ENCODE measurements at regions not wholly inside any gene's neighbourhood (a gene's known extent, or its start where the extent isn't known, plus 50 kb on each side); places are given as distances from the start of the nearest gene placed in this dataset.

GRCh38 chr15:85847031-85847430, 52.3 kb upstream of the KLHL25 start:
- DNase-seq: no peak

GRCh38 chr15:85849946-85850345, 55.2 kb upstream of the KLHL25 start:
- peak; percentile 49 for DNase-seq

GRCh38 chr15:85852969-85853368, 58.2 kb upstream of the KLHL25 start:
- peak; percentile 54 for DNase-seq

DNA sequence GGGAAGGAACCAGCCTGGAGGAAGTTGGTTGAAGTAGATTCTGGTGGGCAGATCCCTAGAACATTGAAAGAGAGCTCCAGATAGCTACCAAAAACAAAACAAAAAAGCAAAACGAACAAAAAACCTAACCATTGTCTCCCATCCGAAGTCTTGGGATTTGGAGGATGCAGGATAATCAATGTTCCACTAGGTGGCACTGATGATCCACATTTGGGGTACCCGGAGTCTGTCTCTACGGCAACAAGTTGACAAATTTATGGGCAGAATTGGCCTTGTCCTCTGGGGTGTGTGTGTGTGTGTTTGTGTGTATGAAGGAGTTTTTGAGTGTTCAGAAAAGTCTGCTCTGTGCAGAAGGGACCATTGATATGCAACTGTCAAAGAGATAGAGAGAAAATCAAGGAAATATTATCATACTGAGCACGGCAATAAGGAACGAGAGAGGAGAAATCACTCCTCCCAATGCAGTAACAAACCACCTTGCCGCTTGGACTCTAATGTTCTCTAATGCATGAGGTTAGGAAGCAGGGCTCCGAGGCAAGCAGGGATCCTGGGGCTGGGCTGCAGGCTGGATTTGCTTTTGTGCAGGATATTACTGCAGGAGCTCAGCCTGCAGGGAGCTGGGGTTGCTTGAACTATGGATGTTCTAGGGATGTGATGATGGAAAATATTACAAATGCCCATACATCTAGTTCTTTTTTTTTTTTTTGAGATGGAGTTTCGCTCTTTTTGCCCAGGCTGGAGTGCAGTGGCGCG, 59.8 kb upstream of the KLHL25 start:
- DNase-seq: peak; percentile 68

- DNase-seq: peak; percentile 92
These were observed 64.1 kb upstream of the KLHL25 start for GRCh38 chr15:85858586-85859375.

GRCh38 chr15:85859671-85860070, 64.9 kb upstream of the KLHL25 start:
- no peak for DNase-seq

DNA sequence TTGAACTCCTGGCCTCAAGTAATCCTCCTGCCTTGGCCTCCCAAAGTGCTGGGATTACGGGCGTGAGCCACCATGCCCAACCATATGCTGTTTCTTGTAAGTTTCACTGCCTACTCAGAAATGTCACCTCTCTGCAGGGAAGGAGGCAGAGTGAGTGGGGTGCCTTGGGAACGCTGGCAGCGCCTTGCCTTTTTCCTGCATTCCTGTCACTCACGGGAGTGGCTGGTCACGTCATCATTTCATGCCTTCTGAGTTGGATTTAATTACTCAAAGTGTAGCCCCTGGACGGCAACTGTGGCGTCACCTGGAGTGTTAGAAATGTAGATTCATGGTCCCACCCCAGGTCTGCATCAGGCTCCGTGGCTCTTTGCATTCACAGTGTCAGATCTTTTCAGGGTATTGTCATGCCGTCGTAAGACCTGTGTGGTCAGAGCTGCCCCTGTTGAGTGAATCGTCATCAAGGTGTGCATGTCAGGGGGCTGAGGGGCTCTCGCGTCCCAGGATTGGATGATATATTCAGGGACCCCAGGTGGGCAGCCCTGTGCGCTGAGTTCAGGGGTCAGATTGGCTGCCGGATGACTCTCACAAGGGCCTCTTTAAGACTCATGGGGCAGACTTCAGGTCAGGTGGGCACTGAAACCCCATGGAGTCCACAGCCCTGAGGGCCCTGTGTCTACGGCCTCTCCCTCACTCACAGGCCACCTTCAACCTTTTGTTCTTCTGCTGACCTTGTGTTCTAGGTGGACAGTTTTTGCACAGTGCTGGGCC, 65.9 kb upstream of the KLHL25 start:
- DNase-seq: no peak

DNA sequence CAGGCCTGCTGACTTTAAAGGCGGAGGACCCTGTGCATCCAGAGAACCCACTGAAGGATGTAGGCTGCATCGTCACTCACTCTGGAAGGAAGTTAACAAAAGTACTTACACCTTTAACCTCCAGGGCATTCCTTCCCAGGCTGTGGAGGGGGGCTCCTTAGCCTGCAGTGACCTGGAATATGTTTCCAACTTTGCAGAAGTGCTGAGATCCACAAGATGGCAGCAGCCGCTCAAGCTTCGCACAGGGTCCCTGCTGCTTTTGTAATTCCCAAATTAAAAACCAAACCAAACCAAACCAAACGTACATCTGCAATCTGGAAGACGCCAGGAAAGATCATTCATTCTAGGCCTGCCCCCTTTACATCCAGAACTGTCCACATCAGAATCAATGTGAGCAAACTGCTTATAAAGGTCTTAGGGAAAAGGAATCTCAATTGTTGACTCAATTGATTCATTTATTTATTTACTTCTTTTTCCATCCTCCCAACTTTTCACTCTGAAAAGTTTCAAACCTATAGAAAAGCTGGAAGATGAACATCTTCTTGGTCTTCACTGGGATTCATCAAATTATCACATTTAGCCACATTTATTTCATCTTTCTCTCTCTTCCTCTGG, 70.5 kb upstream of the KLHL25 start:
- DNase-seq: no peak

- no peak for DNase-seq
These were observed 72.5 kb upstream of the KLHL25 start for GRCh38 chr15:85867250-85867649.

- no peak for DNase-seq
These were observed 74.4 kb upstream of the KLHL25 start for GRCh38 chr15:85869124-85869523.

DNA sequence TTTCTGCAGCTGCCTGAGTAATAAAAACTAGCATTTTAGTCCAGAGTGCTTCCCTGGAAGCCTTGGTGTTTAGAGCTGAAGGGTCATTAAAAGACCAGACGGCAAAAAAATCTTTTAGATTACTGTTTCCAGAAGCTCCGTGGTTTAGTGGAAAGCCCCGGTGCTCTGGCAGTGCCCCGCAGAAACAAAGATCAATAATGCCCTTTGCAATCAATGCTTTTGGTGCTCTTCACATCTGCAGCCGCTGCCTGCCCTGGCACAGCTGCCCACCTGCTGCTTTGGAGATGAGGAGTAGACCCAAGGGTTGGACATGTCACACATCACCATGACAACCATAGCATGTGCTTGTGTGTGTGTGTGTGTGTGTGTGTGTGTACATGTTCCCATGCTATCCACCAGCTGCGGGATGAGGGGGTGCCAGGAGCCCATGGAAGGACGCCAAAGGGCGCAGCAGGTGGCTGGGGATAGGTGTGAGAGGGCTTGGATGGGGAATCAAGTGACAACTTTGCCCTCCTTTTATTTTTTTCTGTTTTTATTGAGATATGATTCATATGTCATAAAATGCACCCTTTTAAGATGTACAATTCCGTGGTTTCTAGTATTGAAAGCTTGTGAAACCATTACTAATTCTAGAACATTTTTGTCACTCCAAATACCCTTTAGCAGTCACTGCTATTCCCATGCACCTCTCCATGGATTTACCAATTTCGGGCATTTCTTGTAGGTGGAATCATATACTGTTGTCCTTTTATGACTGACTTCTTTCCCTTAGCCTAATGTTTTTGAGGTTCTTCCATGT, 75.7 kb upstream of the KLHL25 start:
- no peak for DNase-seq

GRCh38 chr15:85871545-85871944, 76.8 kb upstream of the KLHL25 start:
- DNase-seq: no peak

GRCh38 chr15:85872125-85872524, 77.4 kb upstream of the KLHL25 start:
- DNase-seq: no peak

DNA sequence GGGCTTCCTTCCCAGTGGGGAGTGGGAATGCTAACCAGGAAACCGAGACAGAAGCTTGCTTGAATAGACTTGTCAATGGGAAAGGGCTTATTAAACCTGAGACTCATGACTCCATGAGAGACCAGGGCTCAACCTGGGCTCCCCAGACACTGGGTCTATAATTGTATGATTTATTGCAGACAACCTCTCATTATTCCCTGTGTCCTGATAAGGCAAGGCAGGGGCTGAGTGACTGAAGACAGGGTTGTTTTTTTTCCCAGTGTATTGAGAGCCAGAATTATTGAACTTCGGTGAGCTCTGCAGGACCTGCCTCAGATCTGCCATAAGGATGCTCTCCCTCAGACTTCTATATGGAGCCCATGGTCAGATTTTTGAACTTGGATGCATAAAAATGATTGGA, 79.5 kb upstream of the KLHL25 start:
- DNase-seq: no peak

DNA sequence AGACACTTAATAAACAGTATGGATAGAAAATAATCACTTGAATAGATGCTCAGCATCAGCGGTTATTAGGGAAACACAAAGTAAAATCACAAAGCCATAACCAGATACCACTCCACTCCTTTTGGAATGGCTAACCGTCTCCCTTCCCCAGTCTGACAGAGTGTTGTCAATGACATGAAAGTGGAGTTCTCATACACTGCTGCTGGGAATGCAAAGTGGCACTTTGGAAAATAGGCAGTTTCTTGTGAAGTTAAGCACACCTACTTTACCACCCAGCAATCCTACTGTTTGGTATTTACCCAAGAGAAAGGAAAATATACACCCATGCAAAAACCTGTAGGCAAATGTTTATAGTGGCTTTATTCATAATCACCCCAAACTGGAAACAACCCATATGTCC, 81.0 kb upstream of the KLHL25 start:
- no peak for DNase-seq

DNA sequence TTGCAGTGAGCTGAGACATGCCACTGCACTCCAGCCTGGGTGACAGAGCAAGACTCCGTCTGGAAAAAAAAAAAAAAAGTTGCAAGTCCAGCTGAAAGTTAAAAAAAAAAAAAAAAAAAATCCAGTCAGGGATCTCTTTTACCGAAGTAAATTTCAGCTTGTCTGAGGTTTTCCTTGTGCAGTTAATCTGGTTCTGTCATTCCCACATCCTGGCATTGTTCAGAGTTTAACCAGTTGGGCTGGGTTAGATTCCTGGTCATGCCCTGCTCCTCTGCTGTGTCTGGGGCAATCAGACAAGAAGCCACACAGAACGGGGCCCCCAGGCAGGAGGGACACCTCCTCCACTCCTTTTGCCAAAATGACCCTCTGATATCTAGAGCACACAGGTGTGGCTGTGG, 84.1 kb upstream of the KLHL25 start:
- DNase-seq: no peak

GRCh38 chr15:85879334-85880163, 84.8 kb upstream of the KLHL25 start:
- no peak for DNase-seq

DNA sequence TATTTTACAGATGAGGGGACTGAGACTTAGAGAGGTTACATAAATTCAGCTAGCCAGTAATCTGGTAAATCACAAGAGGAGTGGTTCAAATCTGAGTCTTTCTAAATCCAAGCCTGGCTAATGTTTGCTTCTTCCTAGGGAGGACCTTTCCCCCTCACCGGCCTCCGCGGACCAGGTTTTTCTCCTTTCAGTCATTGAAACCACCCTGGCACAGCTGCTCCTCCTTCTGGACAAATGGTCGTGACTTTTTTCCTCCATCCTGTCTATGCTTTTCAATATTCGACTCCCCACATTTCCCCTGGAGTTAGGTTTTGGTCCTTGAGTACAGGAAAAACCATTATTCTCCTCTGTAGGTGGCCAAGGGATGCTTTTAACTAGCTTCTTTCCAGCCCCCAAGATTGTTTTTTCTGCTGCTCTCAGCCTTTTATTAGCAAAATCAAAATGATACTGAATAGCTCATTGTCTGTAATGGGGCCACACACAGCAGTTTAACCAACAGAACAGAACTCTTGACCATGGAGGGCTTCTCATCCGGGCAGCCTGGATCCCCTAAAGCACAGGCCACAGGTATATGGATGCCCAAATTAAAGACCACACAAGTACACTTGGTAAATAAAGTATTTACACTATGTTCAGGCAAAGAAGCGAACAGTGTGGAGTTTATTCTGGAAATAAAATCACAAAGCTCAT, 85.9 kb upstream of the KLHL25 start:
- DNase-seq: no peak

DNA sequence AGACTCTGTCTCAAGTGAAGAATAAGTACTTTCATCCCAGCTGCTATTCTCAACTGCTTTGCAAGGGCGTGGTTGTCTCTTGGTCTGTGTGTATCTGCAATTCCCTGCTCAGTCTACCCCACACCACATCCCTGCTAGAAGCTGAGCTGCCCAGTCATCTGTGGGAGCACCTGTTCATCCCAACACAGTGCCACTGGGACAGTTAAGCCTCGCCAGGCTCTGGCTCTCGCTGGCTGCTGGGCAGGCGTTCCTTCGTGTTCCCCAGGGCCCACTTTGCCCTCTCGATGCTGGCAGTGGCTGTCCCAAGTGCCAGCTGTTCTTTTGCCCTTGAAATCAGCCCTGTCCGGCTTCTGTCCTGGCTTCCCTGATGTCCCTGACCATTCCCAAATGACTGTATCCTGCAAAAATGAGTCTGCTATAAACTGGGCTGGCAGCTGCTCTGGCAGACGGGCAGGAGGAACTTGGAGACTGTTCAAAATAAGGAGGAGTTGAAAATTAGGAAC, 91.6 kb upstream of the KLHL25 start:
- DNase-seq: no peak

DNA sequence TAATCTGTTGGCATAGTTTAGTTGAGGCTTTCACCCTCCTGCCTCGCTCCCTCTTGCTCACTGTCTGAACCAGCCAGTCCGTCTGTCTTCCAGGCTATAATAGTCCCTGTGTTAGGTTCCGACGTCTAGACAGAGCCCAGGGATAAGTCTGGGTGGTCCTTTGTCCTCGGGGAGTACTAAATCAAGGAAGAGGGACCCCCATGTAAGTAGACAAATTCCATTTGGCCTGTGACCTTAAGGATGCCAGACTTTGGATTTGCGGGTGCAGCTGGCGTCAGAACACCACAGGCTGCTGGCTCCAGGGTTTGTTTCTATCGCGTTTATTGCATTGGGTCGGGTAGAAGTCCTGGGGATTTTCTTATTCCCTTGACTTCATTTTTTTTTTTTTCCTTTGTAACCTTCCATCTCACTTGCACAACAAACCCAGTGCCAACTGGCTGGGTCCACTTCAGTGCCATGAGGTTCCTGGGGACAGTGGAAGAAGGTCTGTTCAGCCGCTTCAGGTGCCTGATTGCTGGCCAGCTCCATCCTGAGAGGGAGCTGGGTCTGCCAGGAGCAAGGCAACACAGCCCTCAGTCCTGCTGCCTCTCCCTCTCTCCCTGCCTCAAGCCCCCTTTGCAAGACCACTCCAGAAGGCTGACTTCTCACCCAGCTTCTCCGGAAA, 95.4 kb upstream of the KLHL25 start:
- no peak for DNase-seq

All from activated effector memory CD4-positive, alpha-beta T cell treated with anti-CD3 and anti-CD28 coated beads, Interleukin-2, amount 50 U/mL, for 16 hours (primary cell).